DMS53 (cell line): ENCODE measurements at regions not wholly inside any gene's neighbourhood (a gene's known extent, or its start where the extent isn't known, plus 50 kb on each side); places are given as distances from the start of the nearest gene placed in this dataset.

Experiments
- DNase-seq: peaks from one replicate; lab custom pipeline; 2025; lab: John Stamatoyannopoulos, UW

DNA sequence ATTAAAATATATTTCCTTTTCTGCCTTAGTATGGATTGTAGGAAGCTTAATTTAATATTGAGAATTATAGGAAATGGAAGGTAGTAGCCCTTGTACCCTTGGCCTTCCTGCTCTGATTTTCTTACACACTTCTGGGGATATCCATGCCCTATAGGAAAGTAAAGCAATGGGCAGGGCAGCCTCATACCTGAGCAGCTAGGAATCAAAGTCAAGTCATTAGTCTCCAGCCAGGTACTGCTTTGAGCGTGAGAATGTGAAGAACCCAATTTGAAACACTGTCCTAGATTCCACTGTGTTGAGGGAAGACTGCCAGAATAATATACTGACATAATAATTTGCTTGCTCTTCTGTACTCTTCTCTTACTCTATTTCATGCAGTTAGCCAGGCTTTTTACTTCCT, 51.0 kb upstream of the L3MBTL3 start:
- no peak for DNase-seq

DNA sequence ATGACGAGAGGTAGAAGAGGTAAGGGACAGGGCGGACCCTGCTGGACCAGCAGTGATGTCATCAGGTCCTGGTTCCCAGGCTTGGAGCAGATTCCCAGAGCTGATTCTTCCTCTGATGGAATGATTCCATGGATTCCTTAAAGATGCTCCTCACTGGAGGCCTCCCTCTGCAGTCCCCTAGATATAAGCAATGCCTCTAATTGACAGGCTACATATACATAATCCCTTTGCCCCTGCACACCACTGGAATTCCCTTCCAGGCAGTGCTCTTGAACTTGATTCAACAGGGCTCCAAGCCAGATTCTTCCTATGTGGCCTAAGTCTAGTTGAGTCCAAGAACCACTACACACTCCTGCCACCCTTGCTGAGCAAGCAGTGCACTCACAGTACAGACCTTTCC, 52.3 kb upstream of the L3MBTL3 start:
- no peak for DNase-seq

DNA sequence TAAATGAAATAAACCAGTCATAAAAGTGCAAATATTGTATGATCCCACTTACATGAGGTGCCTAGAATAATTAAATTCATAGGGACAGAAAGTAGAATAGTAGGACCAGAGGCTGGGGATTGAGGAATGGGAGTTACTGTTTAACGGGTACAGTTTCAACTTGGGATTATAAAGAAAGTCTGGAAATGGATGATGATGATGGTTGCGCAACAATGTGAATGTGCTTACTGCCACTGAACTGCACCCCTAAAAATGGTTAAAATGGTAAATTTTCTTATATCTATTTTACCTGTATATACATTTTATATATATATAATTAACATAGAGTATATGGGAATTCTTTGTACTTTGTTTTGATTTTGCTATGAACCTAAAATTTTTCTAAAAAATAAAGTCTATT, 53.3 kb upstream of the L3MBTL3 start:
- DNase-seq = no peak

DNA sequence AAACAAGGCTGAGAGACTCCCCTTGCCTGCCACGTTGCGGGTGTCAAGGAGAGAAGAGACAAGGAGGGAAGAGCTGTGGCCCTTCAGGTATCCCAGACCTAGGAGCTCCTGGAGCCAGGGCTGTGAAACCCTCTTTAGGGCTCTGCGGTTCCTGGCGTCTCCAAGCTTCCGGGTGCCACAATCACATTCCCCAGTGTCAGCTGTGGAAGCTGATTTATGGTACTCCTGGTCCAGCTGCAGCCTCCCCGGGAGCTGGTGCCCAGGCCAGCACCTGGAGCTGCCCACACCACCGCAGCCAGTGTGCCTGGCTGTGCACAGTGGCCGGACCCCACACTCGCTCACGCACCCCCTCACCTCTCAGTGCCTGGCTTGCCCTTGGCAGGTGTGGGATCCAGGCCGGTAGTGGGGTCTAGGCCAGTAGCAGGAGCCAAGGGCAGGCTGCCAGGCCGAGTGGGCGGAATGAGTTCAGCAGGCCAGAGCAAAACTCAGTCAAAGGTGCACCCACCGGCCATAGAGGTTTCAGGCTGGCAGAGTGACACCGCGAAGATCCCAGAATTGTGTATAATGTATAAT, 58.9 kb upstream of the L3MBTL3 start:
- no peak for DNase-seq

DNA sequence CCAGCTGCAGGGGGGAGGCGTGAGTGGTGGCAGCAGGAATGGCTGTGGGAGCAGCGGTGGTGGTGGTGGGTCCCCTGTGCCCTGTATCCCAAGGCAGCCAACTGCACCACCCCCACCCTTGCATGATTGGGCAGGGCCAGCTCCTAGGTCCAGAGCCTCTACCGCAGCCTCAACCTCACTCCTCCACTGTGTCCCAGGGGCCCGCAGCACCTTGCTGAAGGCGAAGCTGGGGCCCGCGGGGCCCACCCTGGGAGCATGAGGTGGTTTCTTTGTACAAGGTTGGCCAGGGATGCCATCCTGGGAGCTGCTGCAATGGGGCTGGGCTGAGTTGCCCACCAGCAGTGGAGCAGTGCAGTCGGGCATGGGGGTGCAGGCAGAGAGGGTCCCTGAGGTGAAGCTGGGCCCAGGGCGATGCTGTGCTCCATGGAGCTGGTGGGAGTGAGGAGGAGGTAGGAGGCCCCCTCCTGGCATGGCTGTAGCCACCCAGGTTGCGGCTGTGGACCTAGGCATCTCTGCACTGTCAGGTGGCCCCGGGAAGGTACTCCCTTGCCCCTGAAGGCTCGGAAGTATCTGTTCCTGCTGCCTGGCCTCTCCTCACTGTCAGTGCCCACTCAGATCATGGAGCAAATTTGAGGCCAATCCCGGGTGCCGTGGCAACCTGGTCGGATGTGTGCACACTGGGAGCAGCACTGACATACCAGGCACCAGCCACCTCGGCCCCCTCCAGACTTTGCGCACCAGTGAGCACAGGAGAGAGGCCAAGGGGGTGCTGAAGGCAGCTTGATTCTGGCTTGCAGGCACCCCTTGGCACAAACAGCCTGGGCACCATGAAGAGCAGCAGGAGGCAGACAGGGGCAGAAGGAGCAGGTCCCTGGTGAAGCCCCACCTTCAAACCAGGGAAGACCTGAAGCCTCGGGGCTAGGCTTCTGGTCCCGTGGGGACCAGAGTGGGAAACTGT, 60.2 kb upstream of the L3MBTL3 start:
- DNase-seq = no peak

DNA sequence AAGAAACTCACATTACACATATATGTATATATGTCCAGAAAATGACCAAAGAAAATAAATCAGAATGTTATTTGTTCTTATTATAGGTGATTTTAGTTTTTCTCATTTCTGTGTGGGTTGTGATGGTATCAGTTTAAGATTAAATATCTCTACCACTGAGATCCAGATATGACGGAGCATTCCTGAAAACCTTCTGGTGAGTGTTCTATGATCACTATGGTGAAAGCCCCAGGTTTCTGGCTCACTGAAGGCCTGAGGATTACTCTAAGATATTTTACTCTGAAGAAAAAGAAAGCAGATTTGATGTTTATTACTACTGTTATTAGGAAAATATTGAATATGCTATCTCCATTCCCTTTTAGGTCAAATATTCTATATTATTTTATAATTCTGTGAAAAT, 62.8 kb upstream of the L3MBTL3 start:
- DNase-seq = no peak

DNA sequence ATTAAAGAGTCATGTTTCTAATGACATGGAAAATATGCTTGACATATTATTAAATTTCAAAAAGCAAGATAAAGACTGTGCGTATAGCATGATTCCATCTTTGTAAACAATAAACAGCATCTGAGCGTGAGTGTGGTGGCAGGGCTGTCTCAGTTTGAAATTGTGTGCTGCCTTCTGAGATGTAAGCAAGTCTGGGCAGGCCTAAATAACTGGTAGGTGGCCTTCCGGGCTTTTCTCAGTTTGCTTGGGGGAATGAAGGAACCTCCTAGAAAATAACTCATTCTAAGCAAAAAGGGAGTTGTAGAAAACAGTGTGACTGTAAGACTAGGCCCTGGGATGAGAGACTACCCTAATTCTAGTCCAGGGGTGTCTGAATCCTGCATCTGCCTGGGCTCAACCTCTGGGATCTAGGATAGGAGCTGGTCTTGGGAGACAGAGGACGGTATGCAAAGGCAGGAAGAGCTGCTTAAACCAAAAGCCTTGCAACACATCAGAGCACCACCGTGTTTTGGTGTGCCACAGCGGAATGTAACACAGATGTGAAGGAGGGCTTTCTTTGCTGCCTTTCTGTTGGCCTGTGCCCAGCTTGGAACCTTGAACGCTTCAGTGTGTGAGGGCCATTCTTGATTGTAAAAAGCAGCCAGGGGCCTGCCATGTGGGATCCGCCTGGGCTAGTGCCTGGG, 63.5 kb upstream of the L3MBTL3 start:
- DNase-seq = no peak

DNA sequence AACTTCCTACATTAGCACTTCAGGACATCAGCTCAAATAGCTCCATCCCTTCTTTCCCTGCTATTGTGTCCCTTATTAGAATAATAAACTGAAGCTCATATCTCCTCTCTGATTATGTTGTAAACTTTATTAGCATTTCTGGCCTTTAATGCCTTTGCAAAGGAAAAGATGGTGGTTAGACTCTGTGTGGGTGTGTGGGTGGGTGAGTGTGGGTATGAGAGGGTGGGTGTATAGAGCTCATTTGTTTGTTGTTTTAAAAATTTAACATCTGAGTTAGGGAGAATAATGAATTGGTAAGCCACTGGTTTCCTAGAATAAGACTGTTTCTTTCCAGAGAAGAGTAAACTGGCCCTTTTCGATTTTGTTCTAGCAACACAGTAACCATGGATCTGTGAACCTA, 70.6 kb upstream of the L3MBTL3 start:
- no peak for DNase-seq

DNA sequence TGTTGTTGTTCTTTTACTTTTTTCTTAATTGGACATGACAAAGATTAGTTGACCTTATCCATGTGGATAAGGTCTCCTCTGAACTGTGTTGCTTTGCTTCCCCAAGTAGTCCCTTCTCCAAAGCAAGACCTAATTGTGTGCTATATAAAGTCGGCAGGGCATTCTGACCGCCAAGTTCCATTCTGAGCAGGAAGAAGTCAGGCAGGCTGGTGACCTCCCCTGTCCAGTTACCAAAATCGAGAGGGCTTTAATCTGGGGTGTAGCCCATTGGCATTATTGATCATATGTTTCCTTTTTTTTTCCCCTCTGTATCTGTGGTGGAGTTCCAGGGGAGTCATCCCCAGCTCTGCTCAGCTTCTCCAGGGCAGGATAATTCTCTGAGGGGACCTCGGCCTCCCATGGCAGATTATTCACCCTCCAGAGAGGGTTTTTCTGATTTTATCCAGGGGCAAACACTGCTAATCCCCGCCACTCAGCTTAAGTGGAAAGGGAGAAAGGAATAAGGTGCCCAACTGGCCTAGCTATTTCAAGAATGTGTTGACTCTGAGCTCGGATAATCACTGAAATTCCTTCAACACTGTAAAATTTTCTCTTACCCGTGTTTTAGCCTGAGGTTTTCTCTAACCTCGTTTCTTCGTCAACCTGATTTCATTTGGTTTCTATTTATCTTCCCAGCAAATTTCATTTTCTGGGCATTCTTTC, 71.8 kb upstream of the L3MBTL3 start:
- no peak for DNase-seq

DNA sequence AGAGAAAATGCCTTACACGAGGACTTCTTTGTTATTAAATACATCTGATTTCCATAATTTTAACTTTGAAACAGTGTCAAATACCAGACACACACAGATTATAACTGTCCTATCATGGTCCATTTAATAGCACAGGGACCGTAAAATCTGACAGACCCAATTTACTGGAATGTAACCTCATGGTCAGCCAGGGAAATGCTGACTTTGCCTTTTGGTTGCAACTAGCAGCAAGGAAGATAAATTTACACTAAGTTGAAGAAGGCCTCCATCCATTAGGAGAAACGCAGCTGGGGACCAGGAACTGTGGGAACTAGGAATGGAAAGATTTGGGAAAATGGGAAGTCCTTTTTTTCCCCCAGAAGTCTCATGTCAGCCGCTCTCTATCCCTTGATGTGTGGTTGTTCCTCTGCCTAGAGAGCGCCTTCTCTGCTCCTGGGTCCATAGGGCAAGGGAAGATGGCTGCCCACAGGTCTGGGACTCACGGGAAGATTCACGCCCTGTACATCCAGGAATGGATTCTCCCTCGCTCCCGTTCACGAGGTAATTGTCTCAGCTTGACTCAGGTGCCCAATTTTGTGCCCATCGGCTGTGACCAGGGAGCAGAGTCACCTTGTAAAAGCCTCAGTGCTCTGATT, 74.6 kb upstream of the L3MBTL3 start:
- no peak for DNase-seq

DNA sequence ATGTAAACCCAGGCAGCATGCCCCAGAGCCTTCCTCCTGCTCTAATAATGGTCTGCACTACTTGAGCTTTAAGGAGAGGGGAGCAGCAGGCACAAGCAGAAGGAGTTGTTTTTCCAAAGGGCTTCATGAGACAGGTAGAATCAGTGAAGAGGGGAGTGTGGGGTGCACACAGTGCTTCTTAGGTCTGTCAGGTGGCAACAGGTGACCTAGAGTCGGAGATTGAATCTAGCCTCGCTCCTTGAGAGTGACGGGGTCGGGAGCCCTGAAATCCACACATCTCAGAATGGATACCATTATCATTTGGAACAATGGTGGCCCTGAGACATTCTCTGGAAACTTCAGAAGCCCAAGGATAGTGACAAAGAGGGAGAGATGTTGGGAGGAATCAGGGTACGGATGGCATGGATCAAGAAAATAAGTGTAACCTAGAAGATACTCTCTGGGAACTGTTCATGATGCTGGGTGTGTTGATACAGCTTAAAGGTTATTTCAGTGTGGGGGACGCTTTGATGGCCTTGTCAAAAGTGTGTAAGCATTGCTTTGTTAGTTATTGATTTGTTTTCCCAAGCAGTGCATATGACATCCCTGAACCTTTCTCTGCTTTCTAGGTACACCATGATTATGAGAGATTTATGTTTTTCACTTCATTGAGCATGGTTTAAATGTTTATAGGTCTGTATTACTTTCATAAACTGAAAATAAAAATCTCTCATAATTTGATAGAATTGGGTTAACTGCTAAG, 77.8 kb upstream of the L3MBTL3 start:
- no peak for DNase-seq

DNA sequence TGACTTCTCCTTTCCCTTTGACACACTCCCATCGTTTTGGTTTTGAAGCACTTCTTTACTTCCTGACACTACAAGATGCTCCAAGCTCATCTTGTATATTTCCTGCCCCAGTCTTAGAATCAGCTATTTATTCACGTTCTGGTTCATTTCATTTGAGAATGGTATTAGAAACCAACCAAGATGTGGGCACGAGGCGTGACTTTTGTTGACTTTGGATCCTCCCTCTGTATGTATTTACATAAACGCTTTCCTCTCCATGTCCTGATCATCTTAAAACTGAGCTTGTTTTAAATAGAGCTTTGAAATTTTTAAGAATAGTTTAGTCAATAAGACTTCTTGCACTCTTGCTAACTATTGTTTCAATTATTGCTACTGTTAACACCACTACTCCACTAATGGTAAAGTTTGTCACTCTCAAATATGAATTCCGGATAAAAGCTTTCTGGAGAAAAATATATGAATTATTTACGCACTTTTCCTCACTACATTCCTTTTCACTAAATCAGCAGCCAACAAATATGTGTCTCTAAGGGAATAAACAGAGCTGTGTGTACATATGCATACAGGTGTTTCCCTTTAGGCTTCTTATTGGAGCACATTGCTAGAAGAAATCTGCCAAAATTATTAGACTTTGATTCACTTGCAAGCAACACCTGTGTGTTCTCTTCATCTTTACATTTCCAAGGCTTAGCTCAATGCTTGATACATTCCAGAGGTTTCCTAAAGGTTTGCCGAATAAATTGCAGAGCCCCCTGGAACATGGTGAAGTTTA, 77.3 kb upstream of the TMEM244 start:
- DNase-seq = peak; percentile 28

DNA sequence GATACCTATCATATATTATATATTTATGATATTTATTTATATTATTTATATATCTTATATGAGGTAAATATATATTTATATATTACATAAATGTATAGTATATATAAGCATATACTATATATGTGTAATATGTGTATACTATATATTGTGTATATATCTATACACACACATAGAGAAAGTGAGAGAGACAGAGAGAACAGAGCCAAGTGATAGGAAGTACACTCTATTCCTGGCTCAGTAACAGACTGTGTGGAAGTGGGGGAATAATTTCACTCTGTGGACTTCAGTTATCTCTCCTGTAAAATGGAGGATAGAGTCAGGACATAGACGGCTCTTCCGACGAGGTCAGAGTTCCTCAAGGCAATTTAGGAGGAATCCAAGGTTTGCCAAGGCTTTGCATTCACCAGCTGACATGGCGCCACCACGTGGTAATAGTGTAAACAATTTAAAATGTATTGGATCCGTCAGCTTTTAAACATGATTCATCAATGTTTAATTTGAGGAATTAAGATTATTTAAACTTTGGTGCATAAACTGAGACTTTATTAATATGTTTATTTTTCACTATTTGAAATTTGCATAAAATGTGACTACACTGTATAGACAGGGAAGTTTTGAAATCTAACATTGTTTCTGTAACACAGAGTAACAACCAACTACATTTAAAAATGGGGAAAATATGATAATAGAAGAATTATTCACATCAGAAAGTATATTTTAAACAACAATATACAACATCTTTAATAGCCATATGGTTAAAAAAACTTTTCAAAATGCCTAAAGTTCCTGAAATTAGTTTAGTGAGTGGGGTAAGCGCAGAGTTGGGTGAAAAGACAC, 75.4 kb upstream of the TMEM244 start:
- DNase-seq = peak; percentile 70

DNA sequence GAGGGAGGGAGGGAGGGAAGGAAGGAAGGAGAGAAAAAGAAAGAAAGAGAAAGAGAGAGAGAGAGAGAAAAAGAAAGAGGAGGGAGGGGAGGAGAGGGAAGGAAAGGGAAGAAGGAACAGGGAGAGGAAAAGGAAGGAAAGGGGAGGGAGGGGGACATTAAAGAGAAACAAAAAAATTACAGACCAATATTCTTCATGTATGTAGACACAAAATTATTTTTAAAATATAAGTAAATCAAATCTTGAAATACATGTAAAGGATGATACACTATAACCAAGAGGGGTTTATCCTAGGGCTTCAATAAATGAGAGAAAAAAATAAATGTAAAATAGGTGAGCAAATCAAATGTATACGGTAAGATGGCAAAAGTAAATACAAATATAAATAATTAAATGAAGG, 71.2 kb upstream of the TMEM244 start:
- no peak for DNase-seq

DNA sequence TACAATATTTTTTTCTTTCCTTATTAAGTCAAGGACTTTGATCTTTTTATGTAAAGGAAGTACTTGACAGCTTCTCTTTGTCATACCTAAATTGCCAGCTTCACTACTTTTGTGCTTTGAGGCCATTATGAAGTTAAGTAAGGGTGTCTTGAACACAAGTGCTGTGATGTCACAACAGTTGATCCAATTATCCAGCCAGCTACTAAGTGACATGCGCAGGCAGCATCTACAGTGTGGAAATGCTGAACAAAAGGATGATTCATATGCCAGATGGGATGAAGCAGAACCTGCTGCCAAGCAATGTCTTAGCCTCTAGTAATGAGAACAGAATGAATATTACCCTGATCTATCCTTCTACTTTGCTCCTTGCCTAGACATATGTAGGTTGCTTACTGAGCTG, 68.3 kb upstream of the TMEM244 start:
- DNase-seq = peak; percentile 54

DNA sequence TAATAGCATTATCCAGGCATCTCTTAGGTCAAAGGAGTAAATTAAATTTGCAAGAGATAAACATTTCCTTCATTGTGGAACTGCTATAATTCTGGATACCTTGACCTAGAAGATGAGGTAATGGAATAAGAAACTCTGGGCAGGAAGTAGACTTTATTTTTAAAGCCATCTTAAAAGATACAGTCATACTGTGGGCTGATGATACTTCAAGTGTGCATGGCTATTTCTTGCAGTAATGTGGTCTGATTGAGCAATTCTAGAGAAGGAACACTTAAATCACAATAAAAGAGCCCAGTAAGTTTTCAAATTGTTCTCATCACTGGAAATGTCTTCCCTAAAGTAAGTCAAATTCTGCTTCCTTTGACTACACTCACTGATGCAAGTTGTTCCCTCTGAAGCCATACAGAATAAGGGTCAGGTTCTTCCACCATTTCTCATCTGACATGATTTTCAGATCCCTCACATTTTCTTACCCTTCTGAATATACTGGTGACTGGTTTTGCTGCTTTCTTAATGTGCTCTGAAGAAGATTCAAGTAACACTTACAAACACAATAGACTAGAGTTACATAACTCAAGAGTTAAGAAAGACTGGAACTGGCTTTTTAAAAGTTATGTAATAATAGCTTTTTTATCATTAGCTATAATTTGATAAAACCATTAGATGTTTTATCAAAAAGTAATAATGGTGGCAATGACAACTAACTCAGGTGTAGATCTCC, 62.6 kb upstream of the TMEM244 start:
- no peak for DNase-seq

DNA sequence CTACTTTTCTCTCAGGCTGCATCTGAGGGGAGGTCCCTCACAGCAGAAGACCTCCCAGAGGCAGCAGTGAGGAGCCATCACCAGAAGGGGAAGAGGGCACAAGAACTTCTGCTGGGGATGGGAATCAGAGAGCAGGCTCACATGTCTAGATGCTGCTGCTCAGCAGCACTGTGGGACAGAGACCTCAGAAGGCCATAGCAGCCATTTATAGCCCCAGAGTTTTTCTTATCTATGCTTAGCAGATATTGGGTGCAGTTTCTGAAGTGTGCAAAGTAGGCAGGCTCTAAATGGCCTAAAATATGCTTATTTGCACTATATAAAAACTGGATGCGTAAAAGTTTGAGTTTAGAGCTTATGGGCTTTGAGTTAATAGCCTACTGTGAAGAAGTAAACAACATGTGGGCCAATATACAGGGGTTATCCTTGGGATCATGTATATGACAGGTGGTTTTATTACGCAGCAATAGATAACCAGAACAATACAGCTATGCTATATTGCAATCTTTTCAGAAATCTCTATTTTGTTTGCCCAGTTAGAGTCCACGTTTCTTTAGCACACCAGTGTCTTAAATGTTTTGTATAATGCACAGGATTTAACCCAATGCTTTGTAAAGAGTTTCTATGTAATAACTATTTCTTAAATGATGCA, 60.2 kb upstream of the TMEM244 start:
- DNase-seq = no peak

DNA sequence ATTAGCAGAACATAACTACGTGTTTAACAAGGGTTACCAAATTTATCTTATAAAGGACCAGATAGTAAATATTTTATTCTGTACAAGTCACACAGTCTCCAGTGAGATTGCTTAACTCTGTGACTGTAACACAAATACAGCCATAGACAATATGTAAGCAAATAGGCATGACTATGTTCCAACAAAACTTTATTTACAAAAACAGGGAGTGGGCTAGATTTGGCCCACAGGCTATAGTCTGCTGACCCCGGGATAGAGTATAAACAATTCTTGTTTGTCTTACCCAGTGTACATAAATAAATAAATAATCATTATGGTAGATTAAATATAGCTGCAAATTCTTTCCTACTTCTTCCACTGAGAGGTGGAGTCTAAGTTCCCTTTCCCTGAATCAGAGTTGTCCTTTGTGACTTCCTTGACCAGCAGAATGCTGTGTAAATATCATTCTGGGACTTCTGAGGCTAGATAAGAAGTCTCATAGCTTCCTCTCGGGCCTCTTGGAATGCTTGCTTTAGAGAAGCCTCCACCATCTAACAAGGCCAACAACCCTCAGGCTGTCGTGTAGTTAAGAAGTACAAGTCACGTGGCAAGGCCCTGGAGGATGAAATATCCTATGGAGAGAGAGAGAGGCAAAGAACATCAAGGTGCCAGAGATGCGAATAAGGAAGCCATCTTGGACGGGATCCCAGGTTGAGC, 59.1 kb upstream of the TMEM244 start:
- DNase-seq = no peak
